ENCODE measurements at regions not wholly inside any gene's neighbourhood (a gene's known extent, or its start where the extent isn't known, plus 50 kb on each side); places are given as distances from the start of the nearest gene placed in this dataset.
"Not testable (repeated sequence)": the region's sequence is repeated elsewhere in the genome, so short reads cannot be mapped to it uniquely, and the experiment has no call there.

GRCh38 chr9:86485359-86485758 lies 131.1 kb upstream of the TUT7 start:
- no peak overlapping the region for H3K4me3 Mint-ChIP-seq
- peaks cover 33% of the 10 kb centered on the region for H3K4me1 Mint-ChIP-seq
- no peaks in the 10 kb centered on the region for H3K36me3 Mint-ChIP-seq (ENCODE audit: low read depth)
- H3K27me3 Mint-ChIP-seq (ENCODE audit: low read depth, poor library complexity) = no peaks in the 10 kb centered on the region
- TF ChIP-seq, protein P1, sequence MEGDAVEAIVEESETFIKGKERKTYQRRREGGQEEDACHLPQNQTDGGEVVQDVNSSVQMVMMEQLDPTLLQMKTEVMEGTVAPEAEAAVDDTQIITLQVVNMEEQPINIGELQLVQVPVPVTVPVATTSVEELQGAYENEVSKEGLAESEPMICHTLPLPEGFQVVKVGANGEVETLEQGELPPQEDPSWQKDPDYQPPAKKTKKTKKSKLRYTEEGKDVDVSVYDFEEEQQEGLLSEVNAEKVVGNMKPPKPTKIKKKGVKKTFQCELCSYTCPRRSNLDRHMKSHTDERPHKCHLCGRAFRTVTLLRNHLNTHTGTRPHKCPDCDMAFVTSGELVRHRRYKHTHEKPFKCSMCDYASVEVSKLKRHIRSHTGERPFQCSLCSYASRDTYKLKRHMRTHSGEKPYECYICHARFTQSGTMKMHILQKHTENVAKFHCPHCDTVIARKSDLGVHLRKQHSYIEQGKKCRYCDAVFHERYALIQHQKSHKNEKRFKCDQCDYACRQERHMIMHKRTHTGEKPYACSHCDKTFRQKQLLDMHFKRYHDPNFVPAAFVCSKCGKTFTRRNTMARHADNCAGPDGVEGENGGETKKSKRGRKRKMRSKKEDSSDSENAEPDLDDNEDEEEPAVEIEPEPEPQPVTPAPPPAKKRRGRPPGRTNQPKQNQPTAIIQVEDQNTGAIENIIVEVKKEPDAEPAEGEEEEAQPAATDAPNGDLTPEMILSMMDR (IDR thresholded peaks at IDR 0.05) = no peak
- no peak overlapping the region for H3K27ac Mint-ChIP-seq
- no peak for DNase-seq
- H3K9me3 Mint-ChIP-seq = peaks cover 13% of the 10 kb centered on the region

- Mint-ChIP-seq H3K36me3 (ENCODE audit: low read depth) (no peaks in the 10 kb centered on the region), H3K4me3 (no peak overlapping the region)
Measured at GRCh38 chr9:86483496-86483895, 129.3 kb upstream of the TUT7 start.

DNA sequence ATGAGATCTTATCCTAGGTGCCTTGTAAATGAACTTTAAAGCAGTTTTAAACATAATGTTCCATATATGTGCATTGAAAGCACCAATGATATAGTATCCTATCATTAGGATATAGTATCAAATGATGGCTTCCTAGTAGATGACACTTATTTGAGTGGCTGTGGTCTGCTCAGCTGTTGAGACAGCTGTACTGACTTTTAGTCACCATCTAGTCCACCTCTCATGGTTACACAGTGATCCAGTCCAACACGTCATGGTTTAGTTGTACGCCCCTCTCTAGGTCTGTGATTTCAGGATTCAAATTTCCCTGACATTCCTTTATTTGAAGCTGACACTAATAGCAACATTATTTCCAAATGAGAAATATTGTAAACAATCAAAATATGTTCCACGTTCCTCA lies 127.3 kb upstream of the TUT7 start:
- no peak for DNase-seq
- peaks cover 26% of the 10 kb centered on the region for H3K9me3 Mint-ChIP-seq
- H3K4me3 Mint-ChIP-seq = no peak overlapping the region
- H3K27ac Mint-ChIP-seq = no peak overlapping the region
- no peaks in the 10 kb centered on the region for H3K36me3 Mint-ChIP-seq (ENCODE audit: low read depth)
- no peaks in the 10 kb centered on the region for H3K27me3 Mint-ChIP-seq (ENCODE audit: low read depth, poor library complexity)
- TF ChIP-seq, protein P1 (IDR thresholded peaks at IDR 0.05) = no peak
- peaks cover 9% of the 10 kb centered on the region for H3K4me1 Mint-ChIP-seq

More at GRCh38 chr9:86483496-86483895, 129.3 kb upstream of the TUT7 start:
- TF ChIP-seq, protein P1 (IDR thresholded peaks at IDR 0.05) = no peak
- H3K4me1 Mint-ChIP-seq = peaks cover 26% of the 10 kb centered on the region
- H3K9me3 Mint-ChIP-seq = peaks cover 26% of the 10 kb centered on the region
- H3K27ac Mint-ChIP-seq = no peak overlapping the region
- no peak for DNase-seq
- H3K27me3 Mint-ChIP-seq (ENCODE audit: low read depth, poor library complexity) = no peaks in the 10 kb centered on the region

DNA sequence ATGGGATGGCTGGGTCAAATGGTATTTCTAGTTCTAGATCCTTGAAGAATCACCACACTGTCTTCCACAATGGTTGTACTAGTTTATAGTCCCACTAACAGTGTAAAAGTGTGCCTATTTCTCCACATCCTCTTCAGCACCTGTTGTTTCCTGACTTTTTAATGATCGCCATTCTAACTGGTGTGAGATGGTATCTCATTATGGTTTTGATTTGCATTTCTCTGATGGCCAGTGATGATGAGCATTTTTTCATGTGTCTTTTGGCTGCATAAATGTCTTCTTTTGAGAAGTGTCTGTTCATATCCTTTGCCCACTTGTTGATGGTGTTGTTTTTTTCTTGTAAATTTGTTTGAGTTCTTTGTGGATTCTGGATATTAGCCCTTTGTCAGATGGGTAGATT lies 121.0 kb upstream of the TUT7 start:
- H3K9me3 Mint-ChIP-seq = peaks cover 13% of the 10 kb centered on the region
- not testable (repeated sequence) for H3K4me1 Mint-ChIP-seq; DNase-seq; H3K4me3 Mint-ChIP-seq; H3K27ac Mint-ChIP-seq; H3K27me3 Mint-ChIP-seq (ENCODE audit: low read depth, poor library complexity); H3K36me3 Mint-ChIP-seq (ENCODE audit: low read depth)

GRCh38 chr9:86471171-86471815 lies 117.1 kb upstream of the TUT7 start:
- TF ChIP-seq, protein P1 (IDR thresholded peaks at IDR 0.05) = no peak
- Mint-ChIP-seq H3K36me3 (ENCODE audit: low read depth) (no peaks in the 10 kb centered on the region), H3K4me3 (no peak overlapping the region), H3K4me1 (no peaks in the 10 kb centered on the region), H3K9me3 (no peaks in the 10 kb centered on the region), H3K27ac (no peak overlapping the region), H3K27me3 (ENCODE audit: low read depth, poor library complexity) (peaks cover 6% of the 10 kb centered on the region)
- no peak for DNase-seq

DNA sequence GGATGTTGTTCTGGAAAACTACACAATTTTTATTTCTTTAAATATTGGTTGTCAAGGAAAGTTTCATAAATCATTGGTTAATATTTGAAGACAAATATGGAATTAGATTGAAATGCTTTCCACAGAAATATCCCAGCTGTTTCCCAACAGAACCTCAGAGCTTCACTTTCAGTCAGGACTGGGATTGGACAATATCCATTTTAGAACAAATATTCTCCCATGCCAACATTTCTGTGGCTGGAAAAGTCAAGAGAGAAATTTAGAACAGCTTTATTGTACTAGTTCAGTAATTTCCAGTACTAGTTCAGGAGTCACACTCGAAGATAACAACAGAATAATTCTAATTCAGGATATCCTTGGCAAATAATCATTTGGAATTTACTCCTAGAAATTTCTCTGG lies 116.1 kb upstream of the TUT7 start:
- TF ChIP-seq, protein P1 (IDR thresholded peaks at IDR 0.05) = no peak
- H3K9me3 Mint-ChIP-seq = no peaks in the 10 kb centered on the region
- no peak for DNase-seq
- H3K4me1 Mint-ChIP-seq = no peaks in the 10 kb centered on the region
- H3K27me3 Mint-ChIP-seq (ENCODE audit: low read depth, poor library complexity) = peaks cover 9% of the 10 kb centered on the region
- no peak overlapping the region for H3K27ac Mint-ChIP-seq
- no peak overlapping the region for H3K4me3 Mint-ChIP-seq
- H3K36me3 Mint-ChIP-seq (ENCODE audit: low read depth) = no peaks in the 10 kb centered on the region

All from nephron progenitor cell (in vitro differentiated cells).